Liver (tissue), 3 donors: ENCODE measurements at regions not wholly inside any gene's neighbourhood (a gene's known extent, or its start where the extent isn't known, plus 50 kb on each side); places are given as distances from the start of the nearest gene placed in this dataset.

ENCODE experiments used
- CTCF ChIP-seq: fragments of 150-350 bp; IDR thresholded peaks from 2 replicates; pipeline ENCODE4 v1.5.1; 2017; ENCODE audit warnings: improper control_type of control experiment, low read depth, low read length; ENCODE audit not compliant: missing input control
- HNF4G ChIP-seq: IDR thresholded peaks from 2 replicates; pipeline ENCODE4 v1.6.1; 2016; ENCODE audit warnings: antibody characterized with exemption
- JUND ChIP-seq, 2 donors: IDR thresholded peaks; 2 replicates each; pipeline ENCODE4 v1.6.1; 2016; ENCODE audit warnings: antibody characterized with exemption in 2 of 2
- MAX ChIP-seq: IDR thresholded peaks from 2 replicates; pipeline ENCODE4 v1.6.1; 2016; ENCODE audit warnings: antibody characterized with exemption
- YY1 ChIP-seq: IDR thresholded peaks from 2 replicates; pipeline ENCODE4 v1.6.1; 2016; ENCODE audit warnings: antibody characterized with exemption, mild to moderate bottlenecking
- donor health status: healthy.
- donor health status: healthy.

- TF ChIP-seq CTCF (no peak), MAX (no peak), HNF4G (no peak), JUND (IDR thresholded peaks at IDR 0.05) (no peak), YY1 (no peak)
Observed at GRCh38 chr4:58074382-58074781, 964.2 kb upstream of the IGFBP7 start.
